Mesendoderm (in vitro differentiated cells): ENCODE measurements at regions not wholly inside any gene's neighbourhood (a gene's known extent, or its start where the extent isn't known, plus 50 kb on each side); places are given as distances from the start of the nearest gene placed in this dataset.
"Not testable (repeated sequence)": the region's sequence is repeated elsewhere in the genome, so short reads cannot be mapped to it uniquely, and the experiment has no call there.

ENCODE experiments used
- DNase-seq: peaks from one replicate; pipeline ENCODE4 v3.0.0; 2013
- H2AK5ac ChIP-seq: 2 replicates; pipeline ENCODE4 v1.6.1; 2013; ENCODE audit warnings: low read length, inconsistent platforms
- H2BK120ac ChIP-seq: 2 replicates; pipeline ENCODE4 v1.6.1; 2013; ENCODE audit warnings: low read depth, mild to moderate bottlenecking, low read length, moderate library complexity, mixed read lengths
- H2BK15ac ChIP-seq: replicated peaks from 2 replicates; pipeline ENCODE4 v1.6.1; 2013; ENCODE audit warnings: low read depth, mild to moderate bottlenecking, moderate library complexity
- H2BK5ac ChIP-seq: 2 replicates; pipeline ENCODE4 v1.6.1; 2013; ENCODE audit warnings: low read length, inconsistent platforms
- H3K18ac ChIP-seq: 2 replicates; pipeline ENCODE4 v1.6.1; 2013; ENCODE audit warnings: mild to moderate bottlenecking, low read length, mixed read lengths
- H3K23ac ChIP-seq: one replicate; pipeline ENCODE4 v1.6.1; 2013; ENCODE audit warnings: low read length
- H3K27ac ChIP-seq: 2 replicates; pipeline ENCODE4 v1.5.1; 2013; ENCODE audit warnings: low read depth, mild to moderate bottlenecking, inconsistent platforms, low read length, moderate library complexity
- H3K27me3 ChIP-seq: 2 replicates; pipeline ENCODE4 v1.6.1; 2013; ENCODE audit warnings: low read length, control low read depth, mild to moderate bottlenecking, inconsistent platforms; ENCODE audit not compliant: insufficient read depth, poor library complexity
- H3K36me3 ChIP-seq: 2 replicates; pipeline ENCODE4 v1.6.1; 2013; ENCODE audit warnings: low read length, inconsistent platforms; ENCODE audit not compliant: control insufficient read depth, insufficient read depth
- H3K4ac ChIP-seq: one replicate; pipeline ENCODE4 v1.6.1; 2013; ENCODE audit warnings: low read depth, mild to moderate bottlenecking, low read length, moderate library complexity
- H3K4me1 ChIP-seq: 2 replicates; pipeline ENCODE4 v1.6.1; 2013; ENCODE audit warnings: low read depth, low read length, inconsistent platforms; ENCODE audit not compliant: control insufficient read depth
- H3K4me2 ChIP-seq: 2 replicates; pipeline ENCODE4 v1.6.1; 2013; ENCODE audit warnings: low read length
- H3K4me3 ChIP-seq: 2 replicates; pipeline ENCODE4 v1.5.1; 2013; ENCODE audit warnings: mild to moderate bottlenecking, low read length
- H3K56ac ChIP-seq: one replicate; pipeline ENCODE4 v1.6.1; 2013; ENCODE audit warnings: low read length
- H3K79me1 ChIP-seq: 2 replicates; pipeline ENCODE4 v1.6.1; 2013; ENCODE audit warnings: low read length, inconsistent platforms
- H3K79me2 ChIP-seq: 2 replicates; pipeline ENCODE4 v1.6.1; 2013; ENCODE audit warnings: mild to moderate bottlenecking, low read length; ENCODE audit not compliant: control insufficient read depth, insufficient read depth
- H3K9ac ChIP-seq: 2 replicates; pipeline ENCODE4 v1.6.1; 2013; ENCODE audit warnings: low read length, inconsistent platforms
- H4K5ac ChIP-seq: one replicate; pipeline ENCODE4 v1.6.1; 2013; ENCODE audit warnings: low read length
- H4K8ac ChIP-seq: one replicate; pipeline ENCODE4 v1.6.1; 2013; ENCODE audit warnings: low read depth, mild to moderate bottlenecking, control low read depth, low read length, moderate library complexity
- WGBS: extraction: QIAGEN DNeasy Blood & Tissue Kit; methylation state at CpG from one replicate; pipeline ENCODE4 v1.1.7; 2013; ENCODE audit warnings: low lambda C conversion rate, missing lambda C conversion rate; ENCODE audit not compliant: insufficient coverage; ENCODE audit errors: extremely low coverage; 5-methylcytosine and 5-hydroxymethylcytosine counted together

GRCh38 chr3:139231555-139232281, 112.1 kb upstream of the MRPS22 start:
- no peak overlapping the region for H3K4ac ChIP-seq
- H3K27me3 ChIP-seq = no peaks in the 10 kb centered on the region
- H3K18ac ChIP-seq = no peak overlapping the region
- H2BK120ac ChIP-seq = no peak overlapping the region
- H4K8ac ChIP-seq = no peak overlapping the region
- H3K79me1 ChIP-seq = no peaks in the 10 kb centered on the region
- DNase-seq = no peak
- H3K23ac ChIP-seq = no peak overlapping the region
- H3K9ac ChIP-seq = no peak overlapping the region
- H3K4me1 ChIP-seq = no peaks in the 10 kb centered on the region
- no peak overlapping the region for H3K27ac ChIP-seq
- H2BK15ac ChIP-seq = no peak overlapping the region
- no peak overlapping the region for H2AK5ac ChIP-seq
- no peaks in the 10 kb centered on the region for H3K79me2 ChIP-seq
- no CpG with 5 or more reads among the region's 5 CpGs for WGBS
- no peak overlapping the region for H2BK5ac ChIP-seq
- no peak overlapping the region for H3K4me3 ChIP-seq
- no peak overlapping the region for H3K56ac ChIP-seq
- H4K5ac ChIP-seq = no peak overlapping the region
- no peak overlapping the region for H3K4me2 ChIP-seq
- H3K36me3 ChIP-seq = no peaks in the 10 kb centered on the region

- not testable (repeated sequence) for H3K9ac ChIP-seq, H2AK5ac ChIP-seq, H3K23ac ChIP-seq, H4K5ac ChIP-seq, H3K4me3 ChIP-seq, H2BK5ac ChIP-seq, H3K18ac ChIP-seq, H3K36me3 ChIP-seq, H3K79me1 ChIP-seq, DNase-seq, H2BK15ac ChIP-seq, H3K4me1 ChIP-seq, H3K27me3 ChIP-seq, H3K56ac ChIP-seq, H3K27ac ChIP-seq, H3K4me2 ChIP-seq, H4K8ac ChIP-seq, H3K79me2 ChIP-seq, H2BK120ac ChIP-seq, H3K4ac ChIP-seq
- WGBS = no CpG with 5 or more reads among the region's 3 CpGs
Observed at GRCh38 chr3:139232341-139232740, 111.5 kb upstream of the MRPS22 start.

GRCh38 chr3:139234491-139234890, 109.3 kb upstream of the MRPS22 start:
- H3K36me3 ChIP-seq = no peaks in the 10 kb centered on the region
- no peaks in the 10 kb centered on the region for H3K4me1 ChIP-seq
- no peak overlapping the region for H2BK15ac ChIP-seq
- no peaks in the 10 kb centered on the region for H3K79me1 ChIP-seq
- no peak overlapping the region for H3K18ac ChIP-seq
- WGBS = no CpG with 5 or more reads among the region's 3 CpGs
- no peak for DNase-seq
- H4K5ac ChIP-seq = no peak overlapping the region
- H2BK5ac ChIP-seq = no peak overlapping the region
- H3K79me2 ChIP-seq = no peaks in the 10 kb centered on the region
- H3K27me3 ChIP-seq = no peaks in the 10 kb centered on the region
- no peak overlapping the region for H4K8ac ChIP-seq
- H2AK5ac ChIP-seq = no peak overlapping the region
- H3K4ac ChIP-seq = no peak overlapping the region
- no peak overlapping the region for H3K9ac ChIP-seq
- H3K27ac ChIP-seq = no peak overlapping the region
- no peak overlapping the region for H3K23ac ChIP-seq
- no peak overlapping the region for H3K4me2 ChIP-seq
- no peak overlapping the region for H3K4me3 ChIP-seq
- no peak overlapping the region for H3K56ac ChIP-seq
- H2BK120ac ChIP-seq = no peak overlapping the region

- no peak overlapping the region for H3K9ac ChIP-seq
- H3K27me3 ChIP-seq = no peaks in the 10 kb centered on the region
- H2BK15ac ChIP-seq = no peak overlapping the region
- no peaks in the 10 kb centered on the region for H3K79me1 ChIP-seq
- no peaks in the 10 kb centered on the region for H3K36me3 ChIP-seq
- no peaks in the 10 kb centered on the region for H3K4me1 ChIP-seq
- no peak overlapping the region for H4K5ac ChIP-seq
- whole genome bisulfite sequencing = no CpG with 5 or more reads among the region's 1 CpG
- no peak overlapping the region for H3K4me3 ChIP-seq
- H3K79me2 ChIP-seq = no peaks in the 10 kb centered on the region
- H4K8ac ChIP-seq = no peak overlapping the region
- H3K4ac ChIP-seq = no peak overlapping the region
- no peak overlapping the region for H3K18ac ChIP-seq
- H3K23ac ChIP-seq = no peak overlapping the region
- H3K56ac ChIP-seq = no peak overlapping the region
- no peak for DNase-seq
- H2BK5ac ChIP-seq = no peak overlapping the region
- no peak overlapping the region for H2AK5ac ChIP-seq
- no peak overlapping the region for H2BK120ac ChIP-seq
- no peak overlapping the region for H3K27ac ChIP-seq
- no peak overlapping the region for H3K4me2 ChIP-seq
Observed at GRCh38 chr3:139235192-139235591, 108.6 kb upstream of the MRPS22 start.

GRCh38 chr3:139236336-139236735, 107.5 kb upstream of the MRPS22 start:
- no peak overlapping the region for H2BK120ac ChIP-seq
- no peaks in the 10 kb centered on the region for H3K27me3 ChIP-seq
- no peak overlapping the region for H3K23ac ChIP-seq
- H4K5ac ChIP-seq = no peak overlapping the region
- no peaks in the 10 kb centered on the region for H3K4me1 ChIP-seq
- H3K79me2 ChIP-seq = no peaks in the 10 kb centered on the region
- H2BK5ac ChIP-seq = no peak overlapping the region
- H4K8ac ChIP-seq = no peak overlapping the region
- no peak overlapping the region for H3K4me2 ChIP-seq
- no peak overlapping the region for H3K27ac ChIP-seq
- no peak overlapping the region for H3K4me3 ChIP-seq
- no peak overlapping the region for H3K18ac ChIP-seq
- H3K36me3 ChIP-seq = no peaks in the 10 kb centered on the region
- H3K79me1 ChIP-seq = no peaks in the 10 kb centered on the region
- H3K56ac ChIP-seq = no peak overlapping the region
- WGBS = no CpG with 5 or more reads among the region's 3 CpGs
- no peak overlapping the region for H3K9ac ChIP-seq
- no peak overlapping the region for H3K4ac ChIP-seq
- no peak for DNase-seq
- no peak overlapping the region for H2BK15ac ChIP-seq
- no peak overlapping the region for H2AK5ac ChIP-seq
